IMR-90 (cell line): ENCODE measurements at regions not wholly inside any gene's neighbourhood (a gene's known extent, or its start where the extent isn't known, plus 50 kb on each side); places are given as distances from the start of the nearest gene placed in this dataset.

Experiments used
- BHLHE40 ChIP-seq: fragments of 150-350 bp; IDR thresholded peaks from 2 replicates; pipeline ENCODE4 v1.6.1; 2016; ENCODE audit warnings: mild to moderate bottlenecking, low read depth, low read length
- CEBPB ChIP-seq: IDR thresholded peaks from 2 replicates; pipeline ENCODE4 v1.6.1; 2012; ENCODE audit warnings: low read depth, low read length, improper control_type of control experiment
- CHD1 ChIP-seq: IDR thresholded peaks from 2 replicates; pipeline ENCODE4 v1.6.1; 2012; ENCODE audit warnings: low read depth, low read length, improper control_type of control experiment
- FOS ChIP-seq: fragments of 150-350 bp; IDR thresholded peaks from 2 replicates; pipeline ENCODE4 v1.6.1; 2016; ENCODE audit warnings: low read depth, low read length
- MXI1 ChIP-seq: IDR thresholded peaks from 2 replicates; pipeline ENCODE4 v1.6.1; 2012; ENCODE audit warnings: low read depth, mild to moderate bottlenecking, low read length, moderate library complexity, borderline replicate concordance
- POLR2A ChIP-seq: IDR thresholded peaks from 2 replicates; pipeline ENCODE4 v1.6.1; 2012; ENCODE audit warnings: mild to moderate bottlenecking, low read depth, low read length
- RCOR1 ChIP-seq: IDR thresholded peaks from 2 replicates; pipeline ENCODE4 v1.6.1; 2012; ENCODE audit warnings: mild to moderate bottlenecking, low read length, improper control_type of control experiment; ENCODE audit not compliant: insufficient replicate concordance
- SMC3 ChIP-seq: fragments of 150-350 bp; IDR thresholded peaks from 2 replicates; pipeline ENCODE4 v1.6.1; 2016; ENCODE audit warnings: low read depth, mild to moderate bottlenecking, antibody characterized with exemption, low read length, moderate library complexity
- TF ChIP-seq, protein P1 (sequence below): conservative IDR thresholded peaks from 2 replicates; pipeline ENCODE4 v1.5.1; 2012; ENCODE audit warnings: mild to moderate bottlenecking, low read depth, low read length, improper control_type of control experiment
- TF ChIP-seq, protein P2 (sequence below): fragments of 150-350 bp; IDR thresholded peaks from 2 replicates; pipeline ENCODE4 v1.6.1; 2016; ENCODE audit warnings: low read depth, mild to moderate bottlenecking, low read length, moderate library complexity, borderline replicate concordance
- TF ChIP-seq, protein P3 (sequence below): fragments of 150-350 bp; IDR thresholded peaks from 2 replicates; pipeline ENCODE4 v1.6.1; 2017; ENCODE audit warnings: mild to moderate bottlenecking, antibody characterized with exemption, low read length, low read depth

DNA sequence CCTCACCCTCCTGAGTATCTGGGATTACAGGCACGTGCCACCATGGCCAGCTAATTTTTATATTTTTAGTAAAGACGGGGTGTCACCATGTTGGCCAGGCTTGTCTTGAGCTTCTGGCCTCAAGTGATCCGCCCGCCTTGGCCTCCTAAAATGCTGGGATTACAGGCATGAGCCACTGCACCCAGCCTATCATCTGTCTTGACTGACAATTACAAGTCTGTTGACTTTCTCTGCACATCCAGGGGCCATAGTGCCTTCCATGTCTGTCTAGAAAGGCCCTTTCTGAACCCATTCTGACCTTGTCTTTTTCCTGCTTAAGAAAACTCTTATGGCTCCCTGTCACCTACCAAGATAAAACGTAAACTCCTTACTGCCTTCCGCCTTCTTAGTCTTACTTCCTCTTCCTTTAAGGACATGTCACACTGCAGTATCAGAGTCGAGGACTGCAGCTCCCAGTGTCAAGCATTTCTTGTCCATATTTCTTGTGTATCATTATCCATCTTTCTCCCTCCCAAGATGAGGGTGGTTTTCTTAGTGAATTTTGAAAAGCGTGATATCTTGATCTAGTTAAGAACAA lies 49.9 kb upstream of the SHB start:
- TF ChIP-seq, protein P1, sequence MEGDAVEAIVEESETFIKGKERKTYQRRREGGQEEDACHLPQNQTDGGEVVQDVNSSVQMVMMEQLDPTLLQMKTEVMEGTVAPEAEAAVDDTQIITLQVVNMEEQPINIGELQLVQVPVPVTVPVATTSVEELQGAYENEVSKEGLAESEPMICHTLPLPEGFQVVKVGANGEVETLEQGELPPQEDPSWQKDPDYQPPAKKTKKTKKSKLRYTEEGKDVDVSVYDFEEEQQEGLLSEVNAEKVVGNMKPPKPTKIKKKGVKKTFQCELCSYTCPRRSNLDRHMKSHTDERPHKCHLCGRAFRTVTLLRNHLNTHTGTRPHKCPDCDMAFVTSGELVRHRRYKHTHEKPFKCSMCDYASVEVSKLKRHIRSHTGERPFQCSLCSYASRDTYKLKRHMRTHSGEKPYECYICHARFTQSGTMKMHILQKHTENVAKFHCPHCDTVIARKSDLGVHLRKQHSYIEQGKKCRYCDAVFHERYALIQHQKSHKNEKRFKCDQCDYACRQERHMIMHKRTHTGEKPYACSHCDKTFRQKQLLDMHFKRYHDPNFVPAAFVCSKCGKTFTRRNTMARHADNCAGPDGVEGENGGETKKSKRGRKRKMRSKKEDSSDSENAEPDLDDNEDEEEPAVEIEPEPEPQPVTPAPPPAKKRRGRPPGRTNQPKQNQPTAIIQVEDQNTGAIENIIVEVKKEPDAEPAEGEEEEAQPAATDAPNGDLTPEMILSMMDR, result no peak
- TF ChIP-seq FOS, result no peak
- no peak for TF ChIP-seq CEBPB
- TF ChIP-seq POLR2A, result no peak
- TF ChIP-seq CHD1, result no peak
- TF ChIP-seq BHLHE40, result no peak
- no peak for TF ChIP-seq RCOR1
- TF ChIP-seq, protein P2, sequence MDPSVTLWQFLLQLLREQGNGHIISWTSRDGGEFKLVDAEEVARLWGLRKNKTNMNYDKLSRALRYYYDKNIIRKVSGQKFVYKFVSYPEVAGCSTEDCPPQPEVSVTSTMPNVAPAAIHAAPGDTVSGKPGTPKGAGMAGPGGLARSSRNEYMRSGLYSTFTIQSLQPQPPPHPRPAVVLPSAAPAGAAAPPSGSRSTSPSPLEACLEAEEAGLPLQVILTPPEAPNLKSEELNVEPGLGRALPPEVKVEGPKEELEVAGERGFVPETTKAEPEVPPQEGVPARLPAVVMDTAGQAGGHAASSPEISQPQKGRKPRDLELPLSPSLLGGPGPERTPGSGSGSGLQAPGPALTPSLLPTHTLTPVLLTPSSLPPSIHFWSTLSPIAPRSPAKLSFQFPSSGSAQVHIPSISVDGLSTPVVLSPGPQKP, result no peak
- no peak for TF ChIP-seq MXI1
- TF ChIP-seq, protein P3, sequence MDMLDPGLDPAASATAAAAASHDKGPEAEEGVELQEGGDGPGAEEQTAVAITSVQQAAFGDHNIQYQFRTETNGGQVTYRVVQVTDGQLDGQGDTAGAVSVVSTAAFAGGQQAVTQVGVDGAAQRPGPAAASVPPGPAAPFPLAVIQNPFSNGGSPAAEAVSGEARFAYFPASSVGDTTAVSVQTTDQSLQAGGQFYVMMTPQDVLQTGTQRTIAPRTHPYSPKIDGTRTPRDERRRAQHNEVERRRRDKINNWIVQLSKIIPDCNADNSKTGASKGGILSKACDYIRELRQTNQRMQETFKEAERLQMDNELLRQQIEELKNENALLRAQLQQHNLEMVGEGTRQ, result no peak
- no peak for TF ChIP-seq SMC3
